ENCODE measurements at regions not wholly inside any gene's neighbourhood (a gene's known extent, or its start where the extent isn't known, plus 50 kb on each side); places are given as distances from the start of the nearest gene placed in this dataset.
"Not testable (repeated sequence)": the region's sequence is repeated elsewhere in the genome, so short reads cannot be mapped to it uniquely, and the experiment has no call there.

DNA sequence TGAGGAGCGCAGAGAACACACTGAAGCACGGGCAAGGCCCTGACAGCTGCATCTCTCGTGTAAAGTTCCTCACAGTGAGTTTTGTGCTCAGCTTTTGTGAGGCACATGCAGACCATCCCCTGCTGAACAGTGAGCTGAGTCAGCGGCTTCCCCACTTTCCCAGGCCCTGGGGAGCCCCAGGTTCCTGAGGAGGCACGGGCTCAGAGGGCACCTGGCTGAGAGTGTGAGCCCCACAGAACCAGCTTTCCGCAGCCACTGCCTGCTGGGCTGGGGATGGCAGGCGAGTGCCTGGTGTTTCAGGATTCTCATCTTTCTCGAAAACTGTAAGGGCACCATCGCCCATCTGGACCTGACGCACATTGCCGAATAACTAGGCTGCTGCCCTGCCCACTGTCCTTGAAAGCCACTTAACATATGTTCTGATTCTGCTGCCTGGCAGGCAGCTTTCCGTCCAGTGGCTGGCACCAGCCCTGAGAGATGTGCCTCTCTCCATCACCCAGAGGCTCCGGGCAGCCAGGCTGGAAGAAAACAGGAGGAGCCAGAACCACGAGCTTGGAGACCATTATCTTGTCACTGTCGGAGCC is 266.7 kb upstream of the FOXF1 start:
- no peak for DNase-seq

DNA sequence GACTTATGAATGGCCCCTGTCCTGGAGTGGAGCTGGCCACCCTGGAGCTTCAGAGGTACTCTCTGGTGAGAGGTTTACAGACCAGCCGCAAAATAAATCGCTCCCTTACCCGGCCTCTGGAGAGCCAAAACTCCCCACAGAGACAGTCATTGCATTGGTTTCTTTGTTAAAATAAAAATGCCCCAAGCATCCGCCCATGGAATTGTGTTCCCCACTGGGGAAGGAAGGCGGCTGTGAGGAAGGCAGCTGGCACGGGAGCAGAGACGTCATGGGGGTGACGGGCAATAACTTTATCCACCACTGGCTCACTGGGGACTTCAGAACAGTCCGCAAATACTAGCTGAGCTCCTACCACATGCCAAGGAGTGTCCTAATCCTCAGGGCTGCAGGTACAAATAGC is 266.2 kb upstream of the FOXF1 start:
- no peak for DNase-seq

DNA sequence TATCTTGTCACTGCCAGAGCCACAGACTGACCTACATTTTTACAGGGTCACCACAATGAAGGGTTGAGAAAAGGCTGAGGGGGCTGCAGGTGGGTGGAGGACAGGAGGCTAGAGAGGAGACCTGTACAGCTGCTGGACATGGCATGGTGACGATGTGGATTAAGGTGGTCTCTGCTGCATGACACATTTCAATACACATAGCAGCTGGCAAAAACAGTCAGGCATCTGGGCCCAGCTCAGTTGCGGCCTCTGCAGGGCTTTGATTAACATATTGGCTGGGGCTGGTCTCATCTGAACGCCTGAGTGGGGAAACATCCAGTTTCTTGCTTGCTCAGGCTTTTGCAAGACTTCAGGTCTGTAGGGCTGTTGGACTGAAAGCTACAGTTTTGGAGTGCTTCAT is 265.4 kb upstream of the FOXF1 start:
- DNase-seq = no peak

DNA sequence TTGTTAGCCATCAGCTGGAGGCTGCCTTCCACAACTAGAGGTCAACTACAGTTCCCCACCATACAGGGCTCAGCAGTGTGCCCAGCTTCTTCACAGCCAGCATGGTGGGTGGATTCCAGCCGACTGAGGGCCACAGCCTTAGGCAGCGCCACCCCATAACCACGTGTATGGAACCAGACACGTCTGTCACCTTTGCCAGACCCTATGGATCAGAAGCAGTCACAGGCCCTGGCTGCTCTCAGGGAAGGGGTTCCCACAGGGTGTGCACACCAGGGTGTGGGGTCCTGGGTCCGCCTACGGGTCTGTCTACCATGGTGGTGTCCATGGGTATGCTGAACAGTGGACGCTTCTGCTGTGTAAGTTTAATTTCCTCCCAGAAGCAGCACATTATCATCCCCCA is 265.0 kb upstream of the FOXF1 start:
- no peak for DNase-seq

DNA sequence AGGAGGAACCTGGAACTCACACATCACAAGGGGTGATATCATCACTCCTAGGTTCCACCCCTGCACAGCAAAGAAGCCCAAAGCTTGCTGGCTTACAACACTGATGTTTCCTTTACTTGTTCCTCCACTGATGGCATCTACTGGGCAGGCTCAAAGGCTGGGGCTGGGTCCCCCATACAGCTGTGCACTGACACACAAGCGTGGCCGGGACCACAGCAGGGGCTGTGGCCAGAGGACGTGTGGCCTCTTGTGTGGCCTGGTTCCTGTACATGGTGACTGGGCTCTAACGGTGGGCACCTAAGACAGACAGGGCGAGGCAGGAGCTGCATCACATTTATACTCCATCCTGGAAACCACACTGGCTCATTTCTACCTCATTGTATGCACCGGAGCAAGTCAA is 264.4 kb upstream of the FOXF1 start:
- DNase-seq = no peak

DNA sequence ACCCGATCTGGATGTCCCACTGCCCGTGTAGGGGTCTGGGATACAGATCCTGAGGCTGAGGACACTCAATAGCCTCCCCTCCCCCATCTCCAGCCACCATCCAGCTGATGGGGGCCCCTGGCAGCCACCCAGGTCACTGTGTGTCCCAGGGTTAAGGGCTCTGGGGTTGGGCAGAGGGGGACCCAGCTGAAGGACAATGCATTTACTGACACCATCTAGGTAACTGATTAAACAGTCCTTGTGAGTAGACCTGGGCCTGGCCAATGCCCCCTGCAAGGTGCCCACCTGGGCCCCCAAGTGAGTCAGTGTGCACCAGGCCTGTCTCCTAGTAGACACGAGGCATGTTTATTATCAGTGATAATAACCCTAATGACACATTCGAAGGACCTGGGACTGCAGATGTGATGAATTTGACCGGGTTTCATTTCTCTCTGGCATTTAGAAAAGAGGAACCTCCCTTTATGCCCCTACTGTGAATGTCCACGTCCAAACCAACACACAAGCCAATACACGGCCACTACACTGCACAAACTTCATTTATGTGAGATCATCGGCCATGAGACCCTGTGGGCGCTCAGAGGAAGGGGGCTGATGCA is 261.9 kb upstream of the FOXF1 start:
- no peak for DNase-seq

DNA sequence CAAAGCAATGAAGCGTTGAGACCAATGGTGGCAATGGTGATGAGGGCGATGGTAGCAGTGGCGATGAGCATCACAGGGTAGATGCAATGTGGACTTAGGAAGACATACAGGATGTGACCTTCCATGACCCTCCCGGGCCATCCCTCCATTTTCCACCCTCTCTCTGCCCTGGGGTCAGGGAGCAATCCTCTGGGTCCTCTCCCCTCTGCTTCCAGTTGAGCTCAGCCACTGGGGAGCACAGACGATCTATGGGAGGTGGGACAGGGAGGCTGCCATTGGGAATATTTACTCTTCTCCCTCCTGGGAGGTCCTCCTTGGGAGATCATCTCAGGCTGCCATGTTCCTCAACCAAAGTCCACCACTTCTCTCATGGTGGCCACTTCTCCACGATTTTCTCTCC is 260.7 kb upstream of the FOXF1 start:
- no peak for DNase-seq

DNA sequence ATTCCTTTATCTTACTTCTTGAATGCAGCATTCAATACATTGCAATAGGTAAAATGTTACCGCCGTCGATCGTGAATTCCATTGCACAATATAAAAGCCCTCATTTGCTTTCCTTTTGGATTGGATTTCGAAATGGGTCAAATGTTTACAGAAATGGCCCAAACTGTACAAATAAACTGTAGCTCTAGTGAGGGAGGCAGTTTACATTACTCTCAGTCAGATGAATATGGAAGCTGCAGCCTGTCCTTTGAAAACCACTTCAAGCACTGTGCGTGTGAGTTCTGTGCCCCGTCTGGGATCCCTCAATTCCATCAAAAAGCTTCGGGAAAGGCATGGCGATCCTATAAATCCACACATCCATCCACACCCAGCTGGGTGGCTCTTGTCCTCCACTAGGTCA is 258.6 kb upstream of the FOXF1 start:
- DNase-seq = no peak

DNA sequence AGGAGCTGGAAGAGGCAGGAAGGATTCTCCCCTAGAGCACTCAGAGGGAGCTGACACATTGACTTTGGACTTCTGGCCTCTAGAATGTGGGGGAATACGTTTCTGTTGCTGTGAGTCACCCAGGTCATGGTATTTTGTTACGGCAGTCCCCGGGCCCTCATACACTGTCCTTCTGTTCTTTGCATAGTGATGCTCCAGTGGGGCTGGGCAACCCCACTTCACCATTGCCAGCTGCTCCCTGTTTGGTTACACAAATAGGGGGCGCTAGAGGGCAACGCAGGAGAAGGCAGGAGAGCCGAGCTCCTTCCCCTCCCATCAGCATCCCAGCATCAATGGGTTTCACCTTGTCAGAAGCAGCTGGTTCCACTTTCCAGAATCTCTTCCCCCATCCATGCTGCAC is 257.7 kb upstream of the FOXF1 start:
- DNase-seq = no peak

DNA sequence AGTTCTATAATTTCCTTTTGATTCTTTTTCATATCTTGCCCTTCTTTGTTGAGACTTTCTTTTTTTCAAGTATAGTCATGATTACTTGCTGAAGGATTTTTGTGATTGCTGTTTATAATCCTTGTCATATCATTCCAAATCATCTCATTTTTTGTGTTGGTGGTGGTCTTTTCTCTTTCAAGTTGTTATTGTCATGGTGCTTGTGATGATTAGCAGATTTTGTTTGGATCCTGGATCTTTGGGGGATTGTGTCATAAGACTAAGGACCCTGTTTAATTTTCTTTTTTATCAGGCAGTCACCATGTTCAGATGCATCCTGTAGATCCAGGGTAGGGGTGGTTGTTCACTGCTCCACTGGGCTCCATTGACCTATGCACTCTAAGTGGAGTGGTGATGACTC is 254.4 kb upstream of the FOXF1 start:
- no peak for DNase-seq

DNA sequence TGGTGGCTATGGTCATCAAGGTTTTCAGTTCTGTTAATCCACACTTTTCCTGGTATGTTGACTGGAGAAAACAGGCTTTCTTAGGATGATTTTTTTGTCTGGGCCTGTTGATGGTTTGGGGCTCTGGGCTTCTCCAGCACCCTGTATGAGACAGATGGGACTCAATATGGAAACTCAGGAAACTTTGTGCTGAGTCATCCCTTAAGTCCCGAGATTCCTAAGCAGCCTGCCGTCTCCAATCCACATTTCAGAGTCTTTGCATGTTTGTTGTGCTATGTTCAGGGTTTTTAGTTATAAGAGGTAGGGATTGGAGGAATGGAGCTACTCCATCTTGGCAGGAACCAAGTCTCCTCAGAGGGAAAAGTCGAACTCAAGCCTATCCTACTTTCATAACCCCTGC is 253.3 kb upstream of the FOXF1 start:
- DNase-seq = no peak

DNA sequence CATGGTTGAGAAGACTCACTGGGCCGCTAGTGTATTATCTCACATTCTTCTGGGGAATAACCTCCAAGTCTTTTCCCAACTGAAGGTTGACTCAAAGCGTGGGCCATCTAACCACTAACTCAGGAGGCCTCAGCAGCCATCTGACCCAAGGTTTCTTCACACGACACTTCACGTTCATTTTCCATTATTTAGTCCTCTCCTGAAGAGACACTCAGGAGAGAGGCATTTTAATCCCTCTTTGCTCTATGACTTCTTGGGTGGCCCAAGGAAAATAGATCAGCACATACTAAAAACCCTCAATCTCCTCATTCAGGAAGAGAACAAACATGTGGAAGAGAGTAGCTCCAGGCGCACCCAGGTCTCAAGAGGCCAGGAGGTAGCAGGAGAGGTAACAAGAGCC is 252.8 kb upstream of the FOXF1 start:
- no peak for DNase-seq

DNA sequence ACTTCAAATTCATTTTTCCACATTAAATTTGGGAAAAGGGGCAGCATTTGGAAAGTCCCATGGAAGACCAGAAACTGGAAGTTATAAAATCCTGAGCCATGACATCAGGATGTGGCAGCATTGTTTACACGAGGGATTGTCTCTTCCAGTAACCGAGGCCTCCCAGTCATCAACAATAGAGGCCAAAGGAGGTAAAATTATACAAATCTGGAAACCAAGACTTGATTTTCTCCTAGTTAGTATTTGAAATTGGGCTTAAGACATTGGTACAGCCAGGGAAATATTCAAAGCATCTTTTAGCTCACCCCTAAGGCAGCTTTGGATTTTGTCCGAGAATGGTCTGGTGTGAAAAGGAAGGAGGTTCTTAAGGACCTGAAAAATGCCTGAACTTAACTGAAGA is 251.6 kb upstream of the FOXF1 start:
- DNase-seq = no peak

DNA sequence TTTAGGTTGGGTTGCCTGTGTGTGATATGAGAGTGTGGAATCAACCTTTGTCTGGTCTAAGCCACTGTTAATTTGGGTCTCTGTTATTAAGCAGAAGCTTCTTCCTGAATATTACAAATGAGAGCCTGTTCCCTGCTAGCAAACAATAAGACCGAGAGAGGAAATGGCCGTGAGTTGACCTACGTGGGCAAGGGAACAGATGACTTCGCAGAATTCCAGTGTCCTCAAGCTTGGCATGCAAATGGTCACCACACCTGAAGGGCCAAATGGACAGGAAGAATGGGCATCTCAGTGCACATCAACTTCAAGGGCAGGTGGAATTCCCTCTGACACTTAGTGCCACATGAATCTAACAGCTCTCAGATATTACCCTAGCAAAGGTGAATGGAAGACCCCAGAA is 250.8 kb upstream of the FOXF1 start:
- DNase-seq = no peak

DNA sequence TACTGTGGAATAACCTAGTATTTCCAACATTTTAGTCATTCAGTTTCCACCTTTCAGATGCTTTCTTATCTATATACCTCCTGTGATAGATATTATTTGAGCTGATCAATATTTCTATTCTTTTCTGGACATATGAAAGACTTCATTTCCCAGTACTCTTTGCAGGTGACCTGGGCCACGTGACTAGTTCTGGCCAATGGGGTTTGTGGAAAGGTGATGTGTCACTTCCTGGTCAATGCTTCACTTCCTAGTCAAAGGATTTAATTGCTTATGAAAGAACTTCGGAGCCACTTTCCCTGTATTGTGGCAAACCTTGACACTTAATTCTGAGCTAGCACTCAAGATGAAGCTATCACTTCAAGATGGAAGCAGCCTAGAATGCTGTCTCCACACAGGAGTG is 248.9 kb upstream of the FOXF1 start:
- no peak for DNase-seq

DNA sequence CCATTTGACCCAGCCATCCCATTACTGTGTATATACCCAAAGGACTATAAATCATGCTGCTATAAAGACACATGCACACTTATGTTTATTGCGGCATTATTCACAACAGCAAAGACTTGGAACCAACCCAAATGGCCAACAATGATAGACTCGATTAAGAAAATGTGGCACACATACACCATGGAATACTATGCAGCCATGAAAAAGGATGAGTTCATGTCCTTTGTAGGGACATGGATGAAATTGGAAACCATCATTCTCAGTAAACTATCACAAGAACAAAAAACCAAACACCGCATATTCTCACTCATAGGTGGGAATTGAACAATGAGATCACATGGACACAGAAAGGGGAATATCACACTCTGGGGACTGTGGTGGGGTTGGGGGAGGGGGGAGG is 242.7 kb upstream of the FOXF1 start:
- DNase-seq = not testable (repeated sequence)

DNA sequence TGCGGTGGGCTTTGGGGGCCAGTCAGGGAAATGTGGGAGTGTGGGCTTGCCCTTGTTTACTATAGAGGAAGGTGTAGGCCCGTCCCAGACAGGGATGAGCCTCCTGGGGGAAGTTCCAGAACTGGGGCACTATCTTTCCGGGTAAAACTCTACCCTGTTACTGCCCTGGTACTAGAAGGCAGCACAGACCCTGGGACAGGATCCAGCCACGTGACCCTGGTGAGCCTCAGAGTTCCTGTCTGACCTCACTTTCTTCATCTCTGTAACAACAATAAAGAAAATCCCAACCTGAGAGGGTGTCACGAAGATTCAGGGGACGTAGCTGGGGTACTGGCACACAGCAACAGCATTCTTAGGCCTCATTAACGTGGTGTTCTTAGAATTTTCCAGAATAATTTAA is 239.6 kb upstream of the FOXF1 start:
- DNase-seq = no peak

DNA sequence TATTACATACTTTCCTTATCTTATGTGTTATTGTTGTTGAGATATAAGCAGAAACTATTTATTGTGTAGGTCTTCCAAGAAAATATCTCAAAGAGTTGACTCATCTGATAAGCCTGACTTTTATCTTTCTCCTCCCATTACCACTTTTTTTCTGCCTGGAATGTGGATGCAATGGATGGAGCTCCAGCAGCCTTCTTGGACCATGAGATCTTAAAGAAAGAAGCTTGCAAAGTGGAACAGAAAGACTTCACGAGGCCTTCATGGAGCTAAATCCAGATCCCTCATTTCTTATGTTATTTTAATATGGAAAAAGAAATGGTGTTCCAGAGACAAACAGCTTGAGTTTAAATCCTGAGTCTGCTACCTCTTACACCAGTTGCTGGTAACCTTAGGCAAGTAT is 237.6 kb upstream of the FOXF1 start:
- DNase-seq = no peak

DNA sequence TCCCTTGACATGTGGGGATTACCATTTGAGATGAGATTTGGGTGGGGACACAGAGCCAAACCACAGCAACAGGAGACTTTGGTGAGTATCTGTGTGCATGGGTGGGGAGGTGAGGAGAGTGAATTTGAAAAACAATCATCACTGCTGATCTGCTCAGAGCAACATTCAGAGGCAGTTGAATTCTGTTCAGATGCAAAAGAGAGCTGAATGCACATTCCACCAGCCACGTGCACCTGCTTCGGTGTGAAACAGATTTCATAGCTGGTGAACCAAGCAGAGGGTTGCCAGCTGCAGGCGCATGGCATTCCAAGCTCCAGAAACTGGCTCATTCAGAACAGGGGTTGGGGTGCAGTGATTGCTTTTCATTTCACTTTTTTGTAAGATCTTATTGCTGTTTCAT is 233.1 kb upstream of the FOXF1 start:
- no peak for DNase-seq

DNA sequence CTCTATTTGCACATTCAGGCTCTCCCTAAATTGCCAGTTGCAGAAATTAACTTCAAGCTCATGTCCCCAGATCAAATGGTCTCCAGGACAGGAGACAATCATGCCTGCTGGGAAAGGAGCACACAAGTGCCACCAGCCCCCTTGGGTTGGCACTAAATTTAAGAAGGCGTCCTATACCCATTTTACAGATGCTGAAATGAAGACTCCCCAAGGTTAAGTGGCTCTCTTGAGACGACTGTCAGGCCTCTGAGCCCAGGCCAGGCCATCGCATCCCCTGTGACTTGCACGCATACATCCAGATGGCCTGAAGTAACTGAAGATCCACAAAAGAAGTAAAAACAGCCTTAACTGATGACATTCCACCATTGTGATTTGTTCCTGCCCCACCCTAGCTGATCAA is 232.5 kb upstream of the FOXF1 start:
- not testable (repeated sequence) for DNase-seq

DNA sequence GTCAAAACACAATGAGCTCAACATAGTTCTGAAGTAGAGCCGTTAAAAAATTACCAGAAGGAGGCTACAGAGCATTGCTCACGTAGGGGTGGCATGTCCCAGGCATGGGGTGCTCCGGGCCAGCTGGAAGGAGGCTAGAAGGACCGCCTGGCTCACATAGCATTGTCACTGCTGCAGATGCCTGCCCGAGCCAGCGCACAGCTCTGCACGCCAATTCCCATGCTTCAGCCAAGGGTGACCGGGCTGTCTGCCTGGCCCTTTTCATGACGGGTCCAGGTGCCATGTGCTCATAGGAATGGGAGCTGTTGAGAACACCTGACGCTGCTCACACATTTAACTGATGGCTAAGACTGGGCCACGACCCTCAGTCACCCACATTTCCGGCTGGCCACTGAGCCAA is 228.9 kb upstream of the FOXF1 start:
- no peak for DNase-seq

DNA sequence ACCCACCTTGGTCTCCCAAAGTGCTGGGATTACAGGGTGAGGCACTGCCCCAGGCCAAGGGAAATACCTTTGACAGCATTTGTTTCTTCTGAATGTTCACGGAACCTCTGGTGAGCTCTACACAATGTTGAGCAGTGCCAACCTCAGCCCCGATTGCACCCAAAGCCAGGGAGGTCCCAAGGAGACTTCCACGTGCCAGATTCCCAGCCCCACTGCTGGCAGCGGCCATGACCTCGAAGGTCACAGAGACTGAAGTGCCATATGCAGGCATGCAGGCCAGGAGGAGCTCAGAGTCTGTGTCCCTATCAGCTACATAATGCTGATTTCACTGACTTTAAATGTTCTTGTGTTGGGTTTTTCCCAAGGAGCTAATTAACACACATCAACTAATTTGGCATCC is 226.4 kb upstream of the FOXF1 start:
- DNase-seq = no peak

DNA sequence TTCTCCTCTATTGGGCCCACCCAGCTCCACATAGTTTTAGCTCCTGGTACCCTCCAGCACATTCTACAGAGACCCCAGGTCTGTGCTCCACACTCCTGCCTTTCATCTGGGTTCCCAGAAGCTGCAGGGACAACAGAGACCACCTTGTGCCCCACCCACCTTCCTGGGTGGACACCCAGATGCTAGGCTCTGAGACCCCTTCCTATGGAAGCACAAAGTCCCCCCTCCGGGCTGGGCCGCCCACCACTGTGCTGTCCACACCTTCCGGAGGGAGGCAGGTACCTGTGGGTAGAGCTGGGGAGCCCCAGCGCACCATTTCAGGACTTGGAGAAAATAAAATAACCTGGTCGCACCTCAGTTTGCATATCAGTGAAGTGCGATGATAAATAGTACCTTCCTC is 224.9 kb upstream of the FOXF1 start:
- no peak for DNase-seq

DNA sequence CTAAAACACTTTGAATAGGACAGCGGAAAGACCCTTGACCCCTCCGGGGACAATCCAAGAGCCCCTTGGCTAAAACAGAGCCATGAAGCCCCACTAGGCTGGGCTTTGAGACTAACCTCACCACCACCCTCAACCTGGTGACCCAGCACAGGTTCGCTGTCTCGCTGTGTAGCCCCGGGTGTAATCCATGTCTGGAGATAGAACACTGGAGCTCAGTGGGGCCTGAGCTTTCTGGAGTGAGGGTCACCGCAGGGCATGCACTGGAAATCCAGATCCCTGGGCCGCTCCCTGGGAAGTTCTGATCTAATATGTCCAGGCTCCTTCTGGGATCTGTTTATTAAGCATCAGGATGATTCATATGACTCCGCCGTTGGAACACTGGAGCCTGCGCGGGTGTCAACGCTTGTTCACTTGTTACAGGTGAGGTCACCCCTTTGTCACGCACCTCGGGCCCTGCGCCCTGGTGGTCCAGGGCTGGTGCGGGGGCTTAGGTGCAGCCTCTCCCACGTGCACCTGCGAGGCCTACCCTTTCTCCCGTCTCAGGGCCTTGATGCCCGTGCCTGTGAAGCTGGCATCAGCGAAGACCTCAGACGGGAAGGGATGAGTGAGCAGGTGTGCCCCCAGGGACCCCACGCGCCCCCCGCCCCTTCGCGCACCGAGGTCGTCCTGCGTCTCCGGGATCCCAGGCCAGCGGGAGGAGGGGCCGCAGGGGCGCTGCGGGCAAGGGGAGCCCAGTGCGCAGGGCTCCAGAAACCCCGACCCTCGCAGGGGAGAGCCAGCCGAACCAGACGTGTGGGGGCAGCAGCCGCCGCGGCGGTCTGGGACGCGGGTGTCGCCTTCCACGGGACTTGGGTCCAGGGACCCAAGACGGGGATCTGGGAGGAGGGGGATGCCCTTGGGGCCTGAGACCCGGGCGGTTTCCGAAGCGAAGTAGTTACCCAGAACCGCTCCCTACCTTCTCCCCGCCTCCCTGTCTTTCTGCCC is 224.1 kb upstream of the FOXF1 start:
- DNase-seq = no peak
